ENCODE measurements at regions not wholly inside any gene's neighbourhood (a gene's known extent, or its start where the extent isn't known, plus 50 kb on each side); places are given as distances from the start of the nearest gene placed in this dataset.

- POLR2A ChIA-PET: no interaction called here
- intact Hi-C loops (cut with DNase I, micrococcal nuclease): no loop called here
- TF ChIP-seq CTCF (IDR thresholded peaks at IDR 0.05): no peak
These were observed 240.5 kb upstream of the MYT1L start for GRCh38 chr2:2571301-2572150.

GRCh38 chr2:2570871-2571270 is 239.8 kb upstream of the MYT1L start:
- no peak for ATAC-seq (ENCODE audit: poor library complexity)
- Mint-ChIP-seq H3K36me3 (ENCODE audit: low read depth) (no peaks in the 10 kb centered on the region), H3K27me3 (no peaks in the 10 kb centered on the region), H3K9me3 (no peaks in the 10 kb centered on the region), H3K4me3 (no peak overlapping the region), H3K4me1 (ENCODE audit: low read depth) (no peaks in the 10 kb centered on the region), H3K27ac (no peak overlapping the region)
- H3K9me3 ChIP-seq (ENCODE audit: control insufficient read depth in 1 of 2, insufficient read depth in 1 of 2, low read length in 2 of 2): peaks cover 0 to 48% of the 10 kb centered on the region in 2 experiments
- H3K27ac ChIP-seq (ENCODE audit: low read depth in 1 of 2, low read length in 2 of 2): no peak overlapping the region
- H3K27me3 ChIP-seq (ENCODE audit: control insufficient read depth in 1 of 2, insufficient read depth in 2 of 2, low read length in 2 of 2): no peaks in the 10 kb centered on the region
- CTCF ChIA-PET: no interaction called here
- POLR2A ChIA-PET: no interaction called here
- H3K4me1 ChIP-seq (ENCODE audit: insufficient read depth, low read length): no peaks in the 10 kb centered on the region
- no peaks in the 10 kb centered on the region for H3K36me3 ChIP-seq (ENCODE audit: insufficient read depth, low read length)
- TF ChIP-seq CTCF (IDR thresholded peaks at IDR 0.05): no peak
- no peak overlapping the region for H3K4me3 ChIP-seq (ENCODE audit: low read length)
- peak in 1 of 14 experiments; percentile 24 for DNase-seq
- intact Hi-C loops (cut with DNase I, micrococcal nuclease): no loop called here

More at GRCh38 chr2:2571301-2572150, 240.5 kb upstream of the MYT1L start:
- ATAC-seq (ENCODE audit: poor library complexity) (no peak), DNase-seq (peak in 1 of 14 experiments; percentile 29)
- Mint-ChIP-seq H3K4me3 (no peak overlapping the region), H3K27ac (no peak overlapping the region), H3K36me3 (ENCODE audit: low read depth) (no peaks in the 10 kb centered on the region), H3K4me1 (ENCODE audit: low read depth) (no peaks in the 10 kb centered on the region), H3K27me3 (no peaks in the 10 kb centered on the region), H3K9me3 (no peaks in the 10 kb centered on the region)
- Histone ChIP-seq H3K27ac (ENCODE audit: low read depth in 1 of 2, low read length in 2 of 2) (no peak overlapping the region), H3K36me3 (ENCODE audit: insufficient read depth, low read length) (no peaks in the 10 kb centered on the region), H3K27me3 (ENCODE audit: control insufficient read depth in 1 of 2, insufficient read depth in 2 of 2, low read length in 2 of 2) (no peaks in the 10 kb centered on the region), H3K4me3 (ENCODE audit: low read length) (no peak overlapping the region), H3K9me3 (ENCODE audit: control insufficient read depth in 1 of 2, insufficient read depth in 1 of 2, low read length in 2 of 2) (peaks cover 0 to 48% of the 10 kb centered on the region in 2 experiments), H3K4me1 (ENCODE audit: insufficient read depth, low read length) (no peaks in the 10 kb centered on the region)
- CTCF ChIA-PET: no interaction called here

DNA sequence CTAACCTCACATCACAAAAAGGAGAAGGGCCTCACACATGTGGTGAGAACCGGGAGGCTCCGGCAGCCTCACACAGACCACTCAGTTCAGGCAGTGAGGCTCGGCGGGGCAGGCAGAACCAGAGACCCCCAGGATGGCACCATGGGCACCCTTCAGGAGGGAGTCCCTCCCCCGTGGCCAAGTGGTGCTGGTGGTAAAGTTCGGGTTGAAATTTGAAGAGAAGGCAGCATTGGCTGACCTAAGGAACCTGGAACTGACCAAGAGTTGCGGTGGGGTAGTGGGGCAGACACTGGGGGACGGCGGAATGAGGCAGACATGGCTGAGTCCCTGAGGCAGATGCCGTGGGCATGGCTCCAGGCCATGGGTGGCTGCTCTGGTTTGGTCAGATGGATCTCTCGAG is 239.3 kb upstream of the MYT1L start:
- peak in 1 of 14 experiments; percentile 14 for DNase-seq
- Mint-ChIP-seq H3K36me3 (ENCODE audit: low read depth) (no peaks in the 10 kb centered on the region), H3K27me3 (no peaks in the 10 kb centered on the region), H3K9me3 (no peaks in the 10 kb centered on the region), H3K4me3 (no peak overlapping the region), H3K4me1 (ENCODE audit: low read depth) (no peaks in the 10 kb centered on the region), H3K27ac (no peak overlapping the region)
- TF ChIP-seq CTCF (IDR thresholded peaks at IDR 0.05): no peak
- ChIA-PET CTCF (no interaction called here), POLR2A (no interaction called here)
- Histone ChIP-seq H3K27ac (ENCODE audit: low read depth in 1 of 2, low read length in 2 of 2) (no peak overlapping the region), H3K27me3 (ENCODE audit: control insufficient read depth in 1 of 2, insufficient read depth in 2 of 2, low read length in 2 of 2) (no peaks in the 10 kb centered on the region), H3K9me3 (ENCODE audit: control insufficient read depth in 1 of 2, insufficient read depth in 1 of 2, low read length in 2 of 2) (peaks cover 0 to 48% of the 10 kb centered on the region in 2 experiments), H3K4me3 (ENCODE audit: low read length) (no peak overlapping the region), H3K36me3 (ENCODE audit: insufficient read depth, low read length) (no peaks in the 10 kb centered on the region), H3K4me1 (ENCODE audit: insufficient read depth, low read length) (no peaks in the 10 kb centered on the region)
- ATAC-seq (ENCODE audit: poor library complexity): no peak
- intact Hi-C loops (cut with DNase I, micrococcal nuclease): no loop called here

Measured in CD4-positive, alpha-beta T cell (primary cell).